HepG2 (cell line): ENCODE measurements at regions not wholly inside any gene's neighbourhood (a gene's known extent, or its start where the extent isn't known, plus 50 kb on each side); places are given as distances from the start of the nearest gene placed in this dataset.

Source experiments
- CEBPZ ChIP-seq: IDR thresholded peaks from 2 replicates; pipeline ENCODE4 v1.6.1; 2012; ENCODE audit warnings: low read length, improper control_type of control experiment
- CTCF ChIP-seq: sonication (generic); formaldehyde crosslinking; IDR thresholded peaks from 2 replicates; pipeline ENCODE4 v1.5.0; 2020; ENCODE audit warnings: mild to moderate bottlenecking, missing genetic modification reagents, moderate library complexity
- FOSL2 ChIP-seq: sonication (generic); formaldehyde crosslinking; IDR thresholded peaks from 2 replicates; pipeline ENCODE4 v1.4.0; 2020; ENCODE audit warnings: missing genetic modification reagents
- POLR2AphosphoS5 ChIP-seq: IDR thresholded peaks from 2 replicates; pipeline ENCODE4 v1.6.1; 2012; ENCODE audit warnings: low read depth, low read length
- SP140L ChIP-seq: sonication (generic); formaldehyde crosslinking; IDR thresholded peaks from 2 replicates; pipeline ENCODE4 v1.4.0; 2020; ENCODE audit warnings: missing genetic modification reagents, borderline replicate concordance

- no peak for TF ChIP-seq FOSL2 (CRISPR knock-in tag)
- no peak for TF ChIP-seq SP140L (CRISPR knock-in tag)
- no peak for TF ChIP-seq CTCF (CRISPR knock-in tag)
- no peak for TF ChIP-seq CEBPZ
- TF ChIP-seq POLR2AphosphoS5 = no peak
Measured at GRCh38 chr10:55263327-55263726, 462.3 kb upstream of the PCDH15 start.
